ENCODE measurements at regions not wholly inside any gene's neighbourhood (a gene's known extent, or its start where the extent isn't known, plus 50 kb on each side); places are given as distances from the start of the nearest gene placed in this dataset.

DNA sequence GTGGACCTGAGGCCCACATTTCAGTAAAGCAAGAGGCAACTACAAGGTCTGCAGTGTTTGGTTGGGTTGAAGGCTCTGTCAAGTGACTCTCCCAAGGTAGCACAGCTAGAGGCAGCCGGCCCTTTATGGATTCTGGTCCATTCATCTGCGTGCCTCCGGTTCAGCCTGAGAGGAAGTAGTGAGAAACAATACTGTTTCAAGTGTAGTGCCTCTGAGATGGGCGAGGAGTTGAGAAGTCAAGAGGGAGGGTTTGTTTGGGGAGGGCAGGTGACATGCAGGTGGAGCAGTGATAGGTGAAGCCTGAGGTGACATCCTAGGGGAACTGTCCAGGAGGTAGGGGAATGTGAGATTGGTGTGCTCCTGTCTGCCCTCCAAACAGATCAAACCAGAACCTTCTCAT lies 933.5 kb downstream of the VRK1 start:
- H4K20me1 ChIP-seq (ENCODE audit: insufficient read depth), result no peaks in the 10 kb centered on the region
- H3K36me3 ChIP-seq (replicated peaks in 1 of 2; ENCODE audit: control insufficient read depth in 1 of 2, insufficient read depth in 2 of 2, low read length in 1 of 2), result no peaks in the 10 kb centered on the region
- H3K27me3 ChIP-seq (ENCODE audit: insufficient read depth), result no peaks in the 10 kb centered on the region
- H3K4me1 ChIP-seq (ENCODE audit: control insufficient read depth in 1 of 2, insufficient read depth in 2 of 2, low read depth in 1 of 2, low read length in 1 of 2), result no peaks in the 10 kb centered on the region
- H3K4me3 ChIP-seq (ENCODE audit: low read depth in 2 of 2, low read length in 1 of 2), result no peak overlapping the region
- H3K4me2 ChIP-seq, result no peak overlapping the region
- WGBS (ENCODE audit: low lambda C conversion rate), result 0% methylated on average over 4 of the region's 4 CpGs
- H2AFZ ChIP-seq (ENCODE audit: low read depth), result no peak overlapping the region
- CTCF ChIA-PET, result interaction anchor here (0.6 kb wide), 1 partner anchor 11 kb away, joined by 3 read pairs; no protein-coding TSS in a partner anchor
- no peaks in the 10 kb centered on the region for H3K9me3 ChIP-seq
- DNase-seq, result no peak
- no peaks in the 10 kb centered on the region for H3F3A ChIP-seq (replicated peaks; ENCODE audit: insufficient read depth)
- H3K9me2 ChIP-seq, result no peaks in the 10 kb centered on the region
- no peak overlapping the region for H3K27ac ChIP-seq (ENCODE audit: low read depth in 2 of 2, low read length in 1 of 2)
- H3K9ac ChIP-seq, result no peak overlapping the region
- no peaks in the 10 kb centered on the region for H3K79me2 ChIP-seq (ENCODE audit: insufficient read depth)
- TF ChIP-seq, protein P1, sequence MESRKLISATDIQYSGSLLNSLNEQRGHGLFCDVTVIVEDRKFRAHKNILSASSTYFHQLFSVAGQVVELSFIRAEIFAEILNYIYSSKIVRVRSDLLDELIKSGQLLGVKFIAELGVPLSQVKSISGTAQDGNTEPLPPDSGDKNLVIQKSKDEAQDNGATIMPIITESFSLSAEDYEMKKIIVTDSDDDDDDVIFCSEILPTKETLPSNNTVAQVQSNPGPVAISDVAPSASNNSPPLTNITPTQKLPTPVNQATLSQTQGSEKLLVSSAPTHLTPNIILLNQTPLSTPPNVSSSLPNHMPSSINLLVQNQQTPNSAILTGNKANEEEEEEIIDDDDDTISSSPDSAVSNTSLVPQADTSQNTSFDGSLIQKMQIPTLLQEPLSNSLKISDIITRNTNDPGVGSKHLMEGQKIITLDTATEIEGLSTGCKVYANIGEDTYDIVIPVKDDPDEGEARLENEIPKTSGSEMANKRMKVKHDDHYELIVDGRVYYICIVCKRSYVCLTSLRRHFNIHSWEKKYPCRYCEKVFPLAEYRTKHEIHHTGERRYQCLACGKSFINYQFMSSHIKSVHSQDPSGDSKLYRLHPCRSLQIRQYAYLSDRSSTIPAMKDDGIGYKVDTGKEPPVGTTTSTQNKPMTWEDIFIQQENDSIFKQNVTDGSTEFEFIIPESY (IDR thresholded peaks at IDR 0.05; ENCODE audit: borderline replicate concordance, low read depth), result no peak
- TF ChIP-seq GABPA (IDR thresholded peaks at IDR 0.05; ENCODE audit: low read depth) (no peak), NFIC (IDR thresholded peaks at IDR 0.05; ENCODE audit: borderline replicate concordance) (no peak), SMC3 (IDR thresholded peaks at IDR 0.05; ENCODE audit: low read depth, low read length) (no peak), JUND (IDR thresholded peaks at IDR 0.05) (no peak), FOSL2 (IDR thresholded peaks at IDR 0.05; ENCODE audit: borderline replicate concordance, low read depth) (no peak), YY1 (IDR thresholded peaks at IDR 0.05; ENCODE audit: low read depth) (no peak), FOXM1 (IDR thresholded peaks at IDR 0.05; ENCODE audit: low read depth) (no peak), RCOR1 (IDR thresholded peaks at IDR 0.05; ENCODE audit: low read length) (no peak), FOXJ3 (CRISPR knock-in tag; IDR thresholded peaks at IDR 0.05) (no peak), RFX5 (IDR thresholded peaks at IDR 0.05; ENCODE audit: low read length) (no peak), TAF1 (IDR thresholded peaks at IDR 0.05; ENCODE audit: borderline replicate concordance, low read depth, low read length) (no peak), POLR2AphosphoS5 (IDR thresholded peaks at IDR 0.05; ENCODE audit: low read depth, low read length) (no peak), MXI1 (IDR thresholded peaks at IDR 0.05; ENCODE audit: low read depth, low read length) (no peak)
- TF ChIP-seq, protein P2, sequence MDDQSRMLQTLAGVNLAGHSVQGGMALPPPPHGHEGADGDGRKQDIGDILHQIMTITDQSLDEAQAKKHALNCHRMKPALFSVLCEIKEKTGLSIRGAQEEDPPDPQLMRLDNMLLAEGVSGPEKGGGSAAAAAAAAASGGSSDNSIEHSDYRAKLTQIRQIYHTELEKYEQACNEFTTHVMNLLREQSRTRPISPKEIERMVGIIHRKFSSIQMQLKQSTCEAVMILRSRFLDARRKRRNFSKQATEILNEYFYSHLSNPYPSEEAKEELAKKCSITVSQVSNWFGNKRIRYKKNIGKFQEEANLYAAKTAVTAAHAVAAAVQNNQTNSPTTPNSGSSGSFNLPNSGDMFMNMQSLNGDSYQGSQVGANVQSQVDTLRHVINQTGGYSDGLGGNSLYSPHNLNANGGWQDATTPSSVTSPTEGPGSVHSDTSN (IDR thresholded peaks at IDR 0.05), result no peak
- POLR2A ChIA-PET, result no interaction called here

DNA sequence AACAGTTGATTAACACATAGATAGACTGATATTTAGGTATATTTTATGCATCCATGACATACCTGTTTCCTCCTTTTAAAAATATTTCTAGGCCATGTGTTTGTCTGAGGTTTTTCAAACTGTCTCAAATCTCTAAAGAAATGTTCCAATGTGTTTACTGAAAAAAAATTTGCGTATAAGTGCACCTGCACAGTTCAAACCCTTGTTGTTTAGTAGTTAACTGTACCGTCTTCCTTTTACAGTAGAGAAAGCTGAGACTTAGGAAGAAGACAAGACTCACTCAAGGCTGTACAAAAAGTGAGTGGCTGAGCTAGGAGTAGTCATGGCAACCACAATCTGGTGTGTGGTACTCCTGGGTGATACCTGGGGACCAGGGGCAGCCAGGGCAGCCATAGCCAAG lies 934.6 kb downstream of the VRK1 start:
- Histone ChIP-seq H3K9me2 (no peaks in the 10 kb centered on the region), H3K27ac (ENCODE audit: low read depth in 2 of 2, low read length in 1 of 2) (no peak overlapping the region), H3K27me3 (ENCODE audit: insufficient read depth) (no peaks in the 10 kb centered on the region), H3K4me3 (ENCODE audit: low read depth in 2 of 2, low read length in 1 of 2) (no peak overlapping the region), H4K20me1 (ENCODE audit: insufficient read depth) (no peaks in the 10 kb centered on the region), H3K4me2 (no peak overlapping the region), H3K79me2 (ENCODE audit: insufficient read depth) (no peaks in the 10 kb centered on the region), H3F3A (replicated peaks; ENCODE audit: insufficient read depth) (no peaks in the 10 kb centered on the region), H3K9me3 (no peaks in the 10 kb centered on the region), H3K9ac (no peak overlapping the region), H2AFZ (ENCODE audit: low read depth) (no peak overlapping the region), H3K36me3 (replicated peaks in 1 of 2; ENCODE audit: control insufficient read depth in 1 of 2, insufficient read depth in 2 of 2, low read length in 1 of 2) (no peaks in the 10 kb centered on the region), H3K4me1 (ENCODE audit: control insufficient read depth in 1 of 2, insufficient read depth in 2 of 2, low read depth in 1 of 2, low read length in 1 of 2) (no peaks in the 10 kb centered on the region)
- TF ChIP-seq, protein P1 (IDR thresholded peaks at IDR 0.05; ENCODE audit: borderline replicate concordance, low read depth), result no peak
- POLR2A ChIA-PET, result no interaction called here
- CTCF ChIA-PET, result no interaction called here
- 6% methylated on average over 2 of the region's 2 CpGs for WGBS (ENCODE audit: low lambda C conversion rate)
- no peak for DNase-seq

All from SK-N-SH (cell line).